K562 (cell line): ENCODE measurements at regions not wholly inside any gene's neighbourhood (a gene's known extent, or its start where the extent isn't known, plus 50 kb on each side); places are given as distances from the start of the nearest gene placed in this dataset.

Experiments used
- CCNT2 ChIP-seq: IDR thresholded peaks from 2 replicates; pipeline ENCODE4 v1.6.1; 2011; ENCODE audit warnings: borderline replicate concordance, low read depth, mild to moderate bottlenecking, moderate library complexity, mixed read lengths, low read length; ENCODE audit not compliant: insufficient read length; ENCODE audit errors: extremely low read depth
- CEBPG ChIP-seq, 3 experiments: fragments of 200-800 bp in 1 of 3; sonication (Bioruptor generic) in 1 of 3; sonication (generic) in 1 of 3; formaldehyde crosslinking in 1 of 3; IDR thresholded peaks in 2 of 3; conservative IDR thresholded peaks in 1 of 3; 2 replicates each; pipeline versions ENCODE4 v1.6.1 to v1.8.0; 2016 to 2022; ENCODE audit warnings: missing compliant biosample characterization in 2 of 3, missing genetic modification characterization in 2 of 3, mild to moderate bottlenecking in 1 of 3, missing genetic modification reagents in 1 of 3
- DPF2 ChIP-seq: fragments of 450-650 bp; IDR thresholded peaks from 2 replicates; pipeline ENCODE4 v1.6.1; 2016
- KLF13 ChIP-seq: fragments of 450-650 bp; IDR thresholded peaks from 2 replicates; pipeline ENCODE4 v1.6.1; 2016; ENCODE audit warnings: missing genetic modification characterization, low read depth, mild to moderate bottlenecking, missing compliant biosample characterization, moderate library complexity, borderline replicate concordance
- MEF2D ChIP-seq: conservative IDR thresholded peaks from 2 replicates; pipeline ENCODE4 v1.6.1; 2016; ENCODE audit warnings: low read depth, missing genetic modification characterization, missing compliant biosample characterization
- NUFIP1 ChIP-seq: fragments of 450-650 bp; IDR thresholded peaks from 2 replicates; pipeline ENCODE4 v1.6.1; 2018; ENCODE audit not compliant: partially characterized antibody
- PHB ChIP-seq: fragments of 250-450 bp; sonication (Bioruptor Pico); IDR thresholded peaks from 2 replicates; pipeline ENCODE4 v1.5.0; 2021
- ZBTB5 ChIP-seq: fragments of 450-650 bp; IDR thresholded peaks from 2 replicates; pipeline ENCODE4 v1.6.1; 2017; ENCODE audit warnings: antibody characterized with exemption
- ZNF699 ChIP-seq: fragments of 250-450 bp; sonication (Bioruptor Pico); IDR thresholded peaks from 2 replicates; pipeline ENCODE4 v1.8.0; 2021; ENCODE audit warnings: mild to moderate bottlenecking, moderate library complexity; ENCODE audit not compliant: insufficient replicate concordance
- TF ChIP-seq, protein P1 (sequence below): fragments of 250-450 bp; sonication (Bioruptor Pico); IDR thresholded peaks from 2 replicates; pipeline ENCODE4 v1.4.0; 2020
- TF ChIP-seq, protein P2 (sequence below): fragments of 250-450 bp; sonication (Bioruptor Pico); IDR thresholded peaks from 2 replicates; pipeline ENCODE4 v1.5.0; 2021

GRCh38 chr12:47364261-47364660 lies 284.5 kb upstream of the AMIGO2 start (continued):
- TF ChIP-seq, protein P1, sequence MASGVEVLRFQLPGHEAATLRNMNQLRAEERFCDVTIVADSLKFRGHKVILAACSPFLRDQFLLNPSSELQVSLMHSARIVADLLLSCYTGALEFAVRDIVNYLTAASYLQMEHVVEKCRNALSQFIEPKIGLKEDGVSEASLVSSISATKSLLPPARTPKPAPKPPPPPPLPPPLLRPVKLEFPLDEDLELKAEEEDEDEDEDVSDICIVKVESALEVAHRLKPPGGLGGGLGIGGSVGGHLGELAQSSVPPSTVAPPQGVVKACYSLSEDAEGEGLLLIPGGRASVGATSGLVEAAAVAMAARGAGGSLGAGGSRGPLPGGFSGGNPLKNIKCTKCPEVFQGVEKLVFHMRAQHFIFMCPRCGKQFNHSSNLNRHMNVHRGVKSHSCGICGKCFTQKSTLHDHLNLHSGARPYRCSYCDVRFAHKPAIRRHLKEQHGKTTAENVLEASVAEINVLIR (CRISPR knock-in tag): no peak
- TF ChIP-seq, protein P2, sequence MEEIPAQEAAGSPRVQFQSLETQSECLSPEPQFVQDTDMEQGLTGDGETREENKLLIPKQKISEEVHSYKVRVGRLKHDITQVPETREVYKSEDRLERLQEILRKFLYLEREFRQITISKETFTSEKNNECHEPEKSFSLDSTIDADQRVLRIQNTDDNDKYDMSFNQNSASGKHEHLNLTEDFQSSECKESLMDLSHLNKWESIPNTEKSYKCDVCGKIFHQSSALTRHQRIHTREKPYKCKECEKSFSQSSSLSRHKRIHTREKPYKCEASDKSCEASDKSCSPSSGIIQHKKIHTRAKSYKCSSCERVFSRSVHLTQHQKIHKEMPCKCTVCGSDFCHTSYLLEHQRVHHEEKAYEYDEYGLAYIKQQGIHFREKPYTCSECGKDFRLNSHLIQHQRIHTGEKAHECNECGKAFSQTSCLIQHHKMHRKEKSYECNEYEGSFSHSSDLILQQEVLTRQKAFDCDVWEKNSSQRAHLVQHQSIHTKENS: no peak
- TF ChIP-seq ZNF699 (no peak), ZBTB5 (no peak), DPF2 (no peak), CCNT2 (no peak), NUFIP1 (no peak), MEF2D (no peak), PHB (no peak), CEBPG (CRISPR knock-in tag; IDR thresholded peaks at IDR 0.05) (no peak), CEBPG (tag; conservative IDR thresholded peaks at IDR 0.05 in 1 of 2, IDR thresholded peaks at IDR 0.05 in 1 of 2) (no peak), KLF13 (no peak)
